ENCODE measurements at regions not wholly inside any gene's neighbourhood (a gene's known extent, or its start where the extent isn't known, plus 50 kb on each side); places are given as distances from the start of the nearest gene placed in this dataset.

DNA sequence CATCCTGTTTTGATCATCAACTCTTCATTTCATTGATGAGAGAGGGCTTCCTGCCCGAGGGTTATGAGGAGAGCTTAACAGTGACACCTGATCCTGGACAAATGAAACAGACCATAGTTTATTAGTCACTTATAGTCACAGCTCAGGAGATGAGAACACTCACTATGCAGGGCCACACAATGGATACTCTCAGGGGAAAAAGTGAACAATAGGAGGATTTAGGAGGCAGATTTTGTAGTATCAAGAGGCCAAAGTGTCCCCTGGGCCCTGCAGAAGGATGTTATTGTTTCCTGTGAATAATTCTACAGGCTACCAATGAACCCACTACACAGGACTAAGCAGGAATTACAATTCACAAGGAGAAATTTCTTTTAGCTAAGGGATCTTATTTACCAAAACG, 772.8 kb upstream of the MAN1A1 start:
- no peak for DNase-seq (ENCODE audit: low read depth)
- H3K4me3 ChIP-seq (ENCODE audit: low read depth, low read length), result no peak overlapping the region
- no peak for TF ChIP-seq CTCF (IDR thresholded peaks at IDR 0.05; ENCODE audit: insufficient read depth, low read depth, low read length)

- no peak for TF ChIP-seq CTCF (IDR thresholded peaks at IDR 0.05; ENCODE audit: insufficient read depth, low read depth, low read length)
- no peak for DNase-seq (ENCODE audit: low read depth)
- no peak overlapping the region for H3K4me3 ChIP-seq (ENCODE audit: low read depth, low read length)
Observed at GRCh38 chr6:120116343-120116742, 766.8 kb upstream of the MAN1A1 start.

GRCh38 chr6:120112980-120113379, 763.4 kb upstream of the MAN1A1 start:
- TF ChIP-seq CTCF (IDR thresholded peaks at IDR 0.05; ENCODE audit: insufficient read depth, low read depth, low read length), result no peak
- no peak for DNase-seq (ENCODE audit: low read depth)

DNA sequence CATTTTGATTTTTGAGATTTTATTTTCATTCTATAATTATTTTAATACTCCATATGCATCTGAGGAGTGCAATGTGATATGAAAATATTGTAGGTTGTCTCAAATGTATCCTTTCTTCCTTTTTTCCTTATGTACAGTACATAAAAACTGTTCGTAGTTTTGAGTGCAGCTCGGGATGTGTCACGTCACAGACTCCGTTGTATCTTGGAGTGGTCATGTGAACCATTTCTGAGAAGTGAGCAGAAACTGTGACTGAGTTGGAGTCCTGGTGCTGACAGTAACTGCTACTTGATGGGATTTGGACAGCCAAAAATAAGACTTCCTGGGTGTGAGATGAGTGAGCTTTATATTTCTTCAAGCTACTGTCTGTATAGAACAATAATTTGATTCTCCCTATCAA, 761.4 kb upstream of the MAN1A1 start:
- no peak overlapping the region for H3K4me3 ChIP-seq (ENCODE audit: low read depth, low read length)
- TF ChIP-seq CTCF (IDR thresholded peaks at IDR 0.05; ENCODE audit: insufficient read depth, low read depth, low read length), result no peak
- DNase-seq (ENCODE audit: low read depth), result no peak

More at GRCh38 chr6:120112980-120113379, 763.4 kb upstream of the MAN1A1 start:
- H3K4me3 ChIP-seq (ENCODE audit: low read depth, low read length), result no peak overlapping the region

DNA sequence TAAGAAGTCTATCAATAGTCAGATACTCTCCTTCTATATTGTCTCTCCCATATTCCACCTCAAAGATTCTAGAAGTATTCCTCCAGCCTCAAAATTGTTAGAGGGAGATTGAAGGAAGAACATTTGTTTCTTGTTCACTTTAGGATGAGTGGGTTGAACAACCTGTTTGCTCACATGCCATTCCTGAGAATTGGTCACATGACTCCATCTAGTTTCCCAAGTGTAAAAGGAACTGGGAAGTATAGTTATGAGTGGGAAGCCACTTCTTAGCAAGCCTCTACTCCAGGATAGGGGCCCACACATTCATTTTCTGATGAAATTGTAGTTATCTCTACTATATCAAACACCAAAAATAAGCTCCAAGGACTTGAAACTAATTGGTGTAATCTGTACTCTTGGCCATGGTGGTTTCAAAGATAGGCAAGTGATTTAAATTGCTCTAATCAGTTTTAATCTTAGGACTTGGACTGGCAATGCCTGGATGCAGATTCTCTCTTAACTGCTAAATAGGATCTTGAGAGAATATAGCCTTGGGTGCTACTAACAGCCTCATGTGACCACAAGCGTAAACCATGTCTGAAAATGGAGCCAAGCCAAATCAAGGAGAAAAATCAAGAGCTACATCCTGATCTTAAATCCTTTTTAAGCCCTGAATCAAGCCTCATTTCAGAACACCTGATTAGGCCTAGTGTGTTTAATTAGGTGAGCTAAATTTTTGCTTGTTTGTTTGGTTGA, 758.7 kb upstream of the MAN1A1 start:
- no peak for DNase-seq (ENCODE audit: low read depth)
- TF ChIP-seq CTCF (IDR thresholded peaks at IDR 0.05; ENCODE audit: insufficient read depth, low read depth, low read length), result no peak
- no peak overlapping the region for H3K4me3 ChIP-seq (ENCODE audit: low read depth, low read length)

DNA sequence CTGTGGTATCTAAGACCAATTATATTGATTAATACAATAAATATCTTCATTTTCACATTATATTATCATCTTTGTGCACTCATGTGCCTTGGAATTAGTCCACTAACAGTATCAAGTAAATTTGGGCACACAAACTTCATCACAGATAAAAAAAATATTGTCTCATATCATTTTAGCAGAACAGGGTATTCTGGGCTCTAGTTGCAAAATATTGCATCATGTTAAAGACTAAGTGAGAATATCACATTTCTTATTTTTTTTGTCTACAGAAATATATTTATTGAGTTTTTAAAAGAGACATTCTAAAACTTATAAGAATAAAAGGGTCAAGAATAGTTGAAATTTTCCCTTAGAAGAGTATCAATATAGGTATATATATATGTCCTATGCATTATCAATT, 754.1 kb upstream of the MAN1A1 start:
- no peak for TF ChIP-seq CTCF (IDR thresholded peaks at IDR 0.05; ENCODE audit: insufficient read depth, low read depth, low read length)
- no peak for DNase-seq (ENCODE audit: low read depth)
- no peak overlapping the region for H3K4me3 ChIP-seq (ENCODE audit: low read depth, low read length)
